Left ventricle myocardium superior (tissue), 1 donor: ENCODE measurements at regions not wholly inside any gene's neighbourhood (a gene's known extent, or its start where the extent isn't known, plus 50 kb on each side); places are given as distances from the start of the nearest gene placed in this dataset.

Source experiments
- ATAC-seq: fragments of 200-7000 bp; cut with Tn5 transposase; one replicate; pipeline ENCODE4 v1.9.1; 2020; ENCODE audit warnings: mild to moderate bottlenecking, moderate library complexity
- DNase-seq: peaks from one replicate; pipeline ENCODE4 v3.0.0-alpha.2; 2020
- intact Hi-C: fragments of 100-400 bp; cut with micrococcal nuclease; formaldehyde crosslinking; loops from one replicate; pipeline ENCODE4 v1.11.0; 2022
- donor health status: DM: no; HTN: yes; CAD: no; lungs with severe emphysema.

GRCh38 chr4:11281720-11282119 is 147.0 kb downstream of the HS3ST1 start:
- no peak for ATAC-seq
- intact Hi-C loops: no loop called here
- DNase-seq: no peak

GRCh38 chr4:11271263-11271662 is 157.4 kb downstream of the HS3ST1 start:
- no peak for ATAC-seq
- no peak for DNase-seq
- intact Hi-C loops: no loop called here

GRCh38 chr4:11268149-11268548 is 160.5 kb downstream of the HS3ST1 start:
- ATAC-seq (no peak), DNase-seq (no peak)
- intact Hi-C loops: no loop called here

- no peak for ATAC-seq
- intact Hi-C loops: no loop called here
- no peak for DNase-seq
These were observed 163.9 kb downstream of the HS3ST1 start for GRCh38 chr4:11264841-11265240.

- intact Hi-C loops: no loop called here
- DNase-seq (no peak), ATAC-seq (no peak)
These were observed 164.3 kb downstream of the HS3ST1 start for GRCh38 chr4:11264346-11264745.

GRCh38 chr4:11263208-11263607 is 165.5 kb downstream of the HS3ST1 start:
- DNase-seq (no peak), ATAC-seq (no peak)
- intact Hi-C loops: no loop called here

GRCh38 chr4:11261066-11261850 is 167.4 kb downstream of the HS3ST1 start:
- ATAC-seq: no peak

GRCh38 chr4:11259837-11260236 is 168.9 kb downstream of the HS3ST1 start:
- DNase-seq (no peak), ATAC-seq (no peak)
- intact Hi-C loops: no loop called here

More at GRCh38 chr4:11261066-11261850, 167.4 kb downstream of the HS3ST1 start:
- DNase-seq: no peak
- intact Hi-C loops: no loop called here

- no peak for DNase-seq
- intact Hi-C loops: no loop called here
These were observed 176.5 kb downstream of the HS3ST1 start for GRCh38 chr4:11252149-11252548.

GRCh38 chr4:11250510-11250909 is 178.2 kb downstream of the HS3ST1 start:
- intact Hi-C loops: no loop called here
- DNase-seq (no peak), ATAC-seq (no peak)

More at GRCh38 chr4:11252149-11252548, 176.5 kb downstream of the HS3ST1 start:
- no peak for ATAC-seq

GRCh38 chr4:11232015-11232414 is 196.7 kb downstream of the HS3ST1 start:
- intact Hi-C loops: no loop called here
- DNase-seq (no peak), ATAC-seq (no peak)

GRCh38 chr4:11230866-11231265 is 197.8 kb downstream of the HS3ST1 start:
- ATAC-seq: no peak
- intact Hi-C loops: no loop called here
- DNase-seq: no peak

GRCh38 chr4:11228530-11228929 is 200.2 kb downstream of the HS3ST1 start:
- intact Hi-C loops: no loop called here
- DNase-seq: no peak
- no peak for ATAC-seq

- DNase-seq: no peak
- intact Hi-C loops: no loop called here
- no peak for ATAC-seq
These were observed 205.4 kb downstream of the HS3ST1 start for GRCh38 chr4:11223311-11223710.

GRCh38 chr4:11218692-11219091 is 210.0 kb downstream of the HS3ST1 start:
- intact Hi-C loops: no loop called here
- ATAC-seq: no peak
- DNase-seq: no peak

GRCh38 chr4:11216520-11216919 is 212.2 kb downstream of the HS3ST1 start:
- ATAC-seq (no peak), DNase-seq (no peak)
- intact Hi-C loops: no loop called here

GRCh38 chr4:11214281-11214680 is 214.4 kb downstream of the HS3ST1 start:
- intact Hi-C loops: no loop called here
- DNase-seq: no peak
- ATAC-seq: no peak

- no peak for DNase-seq
- intact Hi-C loops: no loop called here
- no peak for ATAC-seq
These were observed 218.9 kb downstream of the HS3ST1 start for GRCh38 chr4:11209826-11210225.

- intact Hi-C loops: no loop called here
- DNase-seq (no peak), ATAC-seq (no peak)
These were observed 227.4 kb downstream of the HS3ST1 start for GRCh38 chr4:11201256-11201655.

GRCh38 chr4:11198516-11199305 is 230.0 kb downstream of the HS3ST1 start:
- DNase-seq (no peak), ATAC-seq (no peak)
- intact Hi-C loops: no loop called here
